Right renal cortex interstitium (tissue), 3 donors: ENCODE measurements at regions not wholly inside any gene's neighbourhood (a gene's known extent, or its start where the extent isn't known, plus 50 kb on each side); places are given as distances from the start of the nearest gene placed in this dataset.

ENCODE experiments used
- DNase-seq, 3 donors: peaks; one replicate each; pipeline ENCODE4 v3.0.0-alpha.2; 2013; ENCODE audit warnings: low read depth in 3 of 3, low spot score in 2 of 3

GRCh38 chr13:62022369-62022768 lies 606.7 kb upstream of the PCDH20 start:
- no peak for DNase-seq

GRCh38 chr13:62019858-62020257 lies 604.2 kb upstream of the PCDH20 start:
- DNase-seq = no peak

- peak in 2 of 3 donors; percentile 18 for DNase-seq
Measured at GRCh38 chr13:62014299-62014698, 598.6 kb upstream of the PCDH20 start.

- no peak for DNase-seq
Measured at GRCh38 chr13:62003452-62003851, 587.8 kb upstream of the PCDH20 start.

- no peak for DNase-seq
Measured at GRCh38 chr13:61994174-61994573, 578.5 kb upstream of the PCDH20 start.

- no peak for DNase-seq
Measured at GRCh38 chr13:61989978-61990377, 574.3 kb upstream of the PCDH20 start.

GRCh38 chr13:61988810-61989209 lies 573.2 kb upstream of the PCDH20 start:
- DNase-seq = no peak

GRCh38 chr13:61975001-61975400 lies 559.4 kb upstream of the PCDH20 start:
- DNase-seq = no peak

- DNase-seq = no peak
Measured at GRCh38 chr13:61965756-61966155, 550.1 kb upstream of the PCDH20 start.

- no peak for DNase-seq
Measured at GRCh38 chr13:61960981-61961380, 545.3 kb upstream of the PCDH20 start.

GRCh38 chr13:61954092-61954491 lies 538.4 kb upstream of the PCDH20 start:
- DNase-seq = peak in 2 of 3 donors; percentile 7 to 14

- no peak for DNase-seq
Measured at GRCh38 chr13:61950828-61951227, 535.2 kb upstream of the PCDH20 start.

GRCh38 chr13:61944329-61944929 lies 528.8 kb upstream of the PCDH20 start:
- no peak for DNase-seq

GRCh38 chr13:61935710-61936109 lies 520.1 kb upstream of the PCDH20 start:
- DNase-seq = no peak

GRCh38 chr13:61927648-61928047 lies 512.0 kb upstream of the PCDH20 start:
- no peak for DNase-seq

- no peak for DNase-seq
Measured at GRCh38 chr13:61918841-61919240, 503.2 kb upstream of the PCDH20 start.

GRCh38 chr13:61916483-61916882 lies 500.8 kb upstream of the PCDH20 start:
- DNase-seq = no peak

- DNase-seq = no peak
Measured at GRCh38 chr13:61913183-61913582, 497.5 kb upstream of the PCDH20 start.

- DNase-seq = no peak
Measured at GRCh38 chr13:61908906-61909615, 493.4 kb upstream of the PCDH20 start.

- DNase-seq = no peak
Measured at GRCh38 chr13:61905054-61905453, 489.4 kb upstream of the PCDH20 start.

- no peak for DNase-seq
Measured at GRCh38 chr13:61901946-61902541, 486.4 kb upstream of the PCDH20 start.

GRCh38 chr13:61900033-61900432 lies 484.4 kb upstream of the PCDH20 start:
- DNase-seq = no peak
